ENCODE measurements at regions not wholly inside any gene's neighbourhood (a gene's known extent, or its start where the extent isn't known, plus 50 kb on each side); places are given as distances from the start of the nearest gene placed in this dataset.

- Histone ChIP-seq H2AFZ (ENCODE audit: insufficient read depth, low read depth, low read length, poor library complexity, severe bottlenecking) (no peak overlapping the region), H3K9ac (ENCODE audit: insufficient read depth, low read length, poor library complexity, severe bottlenecking) (no peak overlapping the region), H3K27me3 (ENCODE audit: control insufficient read depth in 2 of 2, insufficient read depth in 2 of 2, low read length in 2 of 2) (no peaks in the 10 kb centered on the region), H3K79me2 (ENCODE audit: insufficient read depth, low read length) (no peaks in the 10 kb centered on the region), H3K36me3 (replicated peaks in 1 of 2; ENCODE audit: control insufficient read depth in 1 of 2, insufficient read depth in 2 of 2, low read length in 2 of 2) (no peaks in the 10 kb centered on the region), H4K20me1 (ENCODE audit: insufficient read depth, low read length) (no peaks in the 10 kb centered on the region), H3K4me2 (replicated peaks; ENCODE audit: extremely low read depth, low read length, poor library complexity, severe bottlenecking) (no peak overlapping the region), H3K4me3 (replicated peaks in 1 of 3; ENCODE audit: low read depth in 2 of 3, low read length in 3 of 3) (no peak overlapping the region), H3K4me1 (ENCODE audit: control insufficient read depth in 1 of 2, insufficient read depth in 2 of 2, low read length in 2 of 2) (no peaks in the 10 kb centered on the region), H3K27ac (ENCODE audit: low read depth in 1 of 2, low read length in 2 of 2) (no peak overlapping the region), H3K9me3 (replicated peaks in 1 of 2; ENCODE audit: control insufficient read depth in 1 of 2, insufficient read depth in 1 of 2, low read length in 2 of 2) (no peaks in the 10 kb centered on the region)
- no peak overlapping the region for H3K4me3 Mint-ChIP-seq
- no peaks in the 10 kb centered on the region for H3K36me3 Mint-ChIP-seq
- H3K9me3 Mint-ChIP-seq: peaks cover 0 to 9% (median 3%) of the 10 kb centered on the region in 7 donors
- DNase-seq: no peak
- H3K27me3 Mint-ChIP-seq (ENCODE audit: low read depth in 3 of 3): peaks cover 0 to 2% (median 2%) of the 10 kb centered on the region in 3 donors
- TF ChIP-seq CTCF (IDR thresholded peaks at IDR 0.05): no peak
- H3K27ac Mint-ChIP-seq: no peak overlapping the region
- WGBS (ENCODE audit: insufficient coverage): no CpG with 5 or more reads among the region's 4 CpGs
- intact Hi-C loops (cut with micrococcal nuclease): no loop called here
- H3K4me1 Mint-ChIP-seq: no peaks in the 10 kb centered on the region
These were observed 1747.1 kb upstream of the SEL1L start for GRCh38 chr14:83280719-83281118.

- no peak overlapping the region for H3K27ac ChIP-seq (ENCODE audit: low read depth in 1 of 2, low read length in 2 of 2)
- Mint-ChIP-seq H3K4me1 (no peaks in the 10 kb centered on the region), H3K27ac (no peak overlapping the region), H3K4me3 (no peak overlapping the region), H3K9me3 (peaks cover 0 to 5% (median 1%) of the 10 kb centered on the region in 7 donors), H3K36me3 (no peaks in the 10 kb centered on the region), H3K27me3 (ENCODE audit: low read depth in 3 of 3) (peaks cover 0 to 2% (median 0%) of the 10 kb centered on the region in 3 donors)
- TF ChIP-seq CTCF (IDR thresholded peaks at IDR 0.05): no peak
- no peak overlapping the region for H3K4me3 ChIP-seq (replicated peaks in 1 of 3; ENCODE audit: low read depth in 2 of 3, low read length in 3 of 3)
- H3K79me2 ChIP-seq (ENCODE audit: insufficient read depth, low read length): no peaks in the 10 kb centered on the region
- H3K27me3 ChIP-seq (ENCODE audit: control insufficient read depth in 2 of 2, insufficient read depth in 2 of 2, low read length in 2 of 2): no peaks in the 10 kb centered on the region
- no peak overlapping the region for H2AFZ ChIP-seq (ENCODE audit: insufficient read depth, low read depth, low read length, poor library complexity, severe bottlenecking)
- H3K36me3 ChIP-seq (replicated peaks in 1 of 2; ENCODE audit: control insufficient read depth in 1 of 2, insufficient read depth in 2 of 2, low read length in 2 of 2): no peaks in the 10 kb centered on the region
- DNase-seq: no peak
- no peak overlapping the region for H3K4me2 ChIP-seq (replicated peaks; ENCODE audit: extremely low read depth, low read length, poor library complexity, severe bottlenecking)
- no peaks in the 10 kb centered on the region for H3K4me1 ChIP-seq (ENCODE audit: control insufficient read depth in 1 of 2, insufficient read depth in 2 of 2, low read length in 2 of 2)
- intact Hi-C loops (cut with micrococcal nuclease): no loop called here
- no peak overlapping the region for H3K9ac ChIP-seq (ENCODE audit: insufficient read depth, low read length, poor library complexity, severe bottlenecking)
- no peaks in the 10 kb centered on the region for H3K9me3 ChIP-seq (replicated peaks in 1 of 2; ENCODE audit: control insufficient read depth in 1 of 2, insufficient read depth in 1 of 2, low read length in 2 of 2)
- H4K20me1 ChIP-seq (ENCODE audit: insufficient read depth, low read length): no peaks in the 10 kb centered on the region
These were observed 1749.1 kb upstream of the SEL1L start for GRCh38 chr14:83282706-83283105.

Measured in CD14-positive monocyte (primary cell).